ENCODE measurements at regions not wholly inside any gene's neighbourhood (a gene's known extent, or its start where the extent isn't known, plus 50 kb on each side); places are given as distances from the start of the nearest gene placed in this dataset.
"Not testable (repeated sequence)": the region's sequence is repeated elsewhere in the genome, so short reads cannot be mapped to it uniquely, and the experiment has no call there.

GRCh38 chr11:37858806-37859537 lies 1260.9 kb upstream of the RAG2 start:
- in situ Hi-C loops (cut with HindIII; ENCODE audit: low pct_unique_long_range_greater_than_20kb, low sequenced_read_pairs); H3K4me1 ChIP-seq (ENCODE audit: control insufficient read depth, insufficient read depth, low read length); ATAC-seq; H3K36me3 ChIP-seq (ENCODE audit: control insufficient read depth, insufficient read depth, low read length); BruUV-seq (replicated peaks); DNase-seq (ENCODE audit: low read depth, low spot score); H3K27ac ChIP-seq (ENCODE audit: low read length); H3K9me3 ChIP-seq (ENCODE audit: control insufficient read depth, insufficient read depth, low read depth, low read length); CTCF ChIA-PET; H3K4me3 ChIP-seq (ENCODE audit: low read depth in 2 of 2, low read length in 2 of 2); H3K27me3 ChIP-seq (ENCODE audit: control insufficient read depth, insufficient read depth, low read length); intact Hi-C loops (cut with micrococcal nuclease; ENCODE audit: unreplicated experiment); POLR2A ChIA-PET: not testable (repeated sequence)

- no peak overlapping the region for H3K27ac ChIP-seq (ENCODE audit: low read length)
- no TSS peak for BruUV-seq (replicated peaks)
- in situ Hi-C loops (cut with HindIII; ENCODE audit: low pct_unique_long_range_greater_than_20kb, low sequenced_read_pairs), result no loop called here
- no peaks in the 10 kb centered on the region for H3K36me3 ChIP-seq (ENCODE audit: control insufficient read depth, insufficient read depth, low read length)
- CTCF ChIA-PET, result no interaction called here
- POLR2A ChIA-PET, result no interaction called here
- H3K9me3 ChIP-seq (ENCODE audit: control insufficient read depth, insufficient read depth, low read depth, low read length), result no peaks in the 10 kb centered on the region
- ATAC-seq, result no peak
- H3K4me1 ChIP-seq (ENCODE audit: control insufficient read depth, insufficient read depth, low read length), result no peaks in the 10 kb centered on the region
- intact Hi-C loops (cut with micrococcal nuclease; ENCODE audit: unreplicated experiment), result no loop called here
- no peaks in the 10 kb centered on the region for H3K27me3 ChIP-seq (ENCODE audit: control insufficient read depth, insufficient read depth, low read length)
- TF ChIP-seq TCF7L2 (IDR thresholded peaks at IDR 0.05; ENCODE audit: low read depth, low read length), result no peak
- no peak for DNase-seq (ENCODE audit: low read depth, low spot score)
- no peak overlapping the region for H3K4me3 ChIP-seq (ENCODE audit: low read depth in 2 of 2, low read length in 2 of 2)
These were observed 1260.4 kb upstream of the RAG2 start for GRCh38 chr11:37858398-37858797.

DNA sequence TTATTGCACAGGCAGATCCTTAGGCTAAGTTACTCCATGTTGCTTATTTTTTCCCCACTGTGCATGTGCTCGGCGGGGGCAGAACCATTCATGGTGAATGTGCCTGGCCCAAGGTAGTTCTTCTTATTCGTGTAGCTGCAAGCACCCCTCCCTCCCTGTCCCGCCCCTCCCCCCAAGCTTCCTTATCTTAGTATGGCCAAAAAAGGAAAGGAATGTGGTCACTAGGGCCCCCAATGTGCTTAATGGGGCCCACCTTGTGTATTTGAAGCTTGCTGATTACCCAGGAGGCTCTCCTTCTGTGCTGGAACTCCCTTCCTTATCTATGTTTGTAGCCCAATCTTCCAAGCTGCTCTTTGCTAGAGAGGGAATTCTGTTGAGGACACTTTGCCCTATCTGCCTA lies 1259.7 kb upstream of the RAG2 start:
- intact Hi-C loops (cut with micrococcal nuclease; ENCODE audit: unreplicated experiment), result no loop called here
- DNase-seq (ENCODE audit: low read depth, low spot score) (no peak), ATAC-seq (no peak)
- Histone ChIP-seq H3K27me3 (ENCODE audit: control insufficient read depth, insufficient read depth, low read length) (no peaks in the 10 kb centered on the region), H3K27ac (ENCODE audit: low read length) (no peak overlapping the region), H3K4me3 (ENCODE audit: low read depth in 2 of 2, low read length in 2 of 2) (no peak overlapping the region), H3K9me3 (ENCODE audit: control insufficient read depth, insufficient read depth, low read depth, low read length) (no peaks in the 10 kb centered on the region), H3K4me1 (ENCODE audit: control insufficient read depth, insufficient read depth, low read length) (no peaks in the 10 kb centered on the region), H3K36me3 (ENCODE audit: control insufficient read depth, insufficient read depth, low read length) (no peaks in the 10 kb centered on the region)
- ChIA-PET POLR2A (no interaction called here), CTCF (no interaction called here)
- TF ChIP-seq SIN3A (IDR thresholded peaks at IDR 0.05; ENCODE audit: borderline replicate concordance, insufficient read depth, low read depth, low read length) (no peak), CTCF (IDR thresholded peaks at IDR 0.05) (no peak), TCF7L2 (IDR thresholded peaks at IDR 0.05; ENCODE audit: low read depth, low read length) (no peak), POLR2AphosphoS5 (IDR thresholded peaks at IDR 0.05; ENCODE audit: low read depth, low read length) (no peak), REST (IDR thresholded peaks at IDR 0.05; ENCODE audit: insufficient read depth in 1 of 2, low read depth in 2 of 2, low read length in 1 of 2) (no peak)
- in situ Hi-C loops (cut with HindIII; ENCODE audit: low pct_unique_long_range_greater_than_20kb, low sequenced_read_pairs), result no loop called here
- BruUV-seq (replicated peaks), result no TSS peak

Data from Panc1 (cell line).